ENCODE measurements at regions not wholly inside any gene's neighbourhood (a gene's known extent, or its start where the extent isn't known, plus 50 kb on each side); places are given as distances from the start of the nearest gene placed in this dataset.

DNA sequence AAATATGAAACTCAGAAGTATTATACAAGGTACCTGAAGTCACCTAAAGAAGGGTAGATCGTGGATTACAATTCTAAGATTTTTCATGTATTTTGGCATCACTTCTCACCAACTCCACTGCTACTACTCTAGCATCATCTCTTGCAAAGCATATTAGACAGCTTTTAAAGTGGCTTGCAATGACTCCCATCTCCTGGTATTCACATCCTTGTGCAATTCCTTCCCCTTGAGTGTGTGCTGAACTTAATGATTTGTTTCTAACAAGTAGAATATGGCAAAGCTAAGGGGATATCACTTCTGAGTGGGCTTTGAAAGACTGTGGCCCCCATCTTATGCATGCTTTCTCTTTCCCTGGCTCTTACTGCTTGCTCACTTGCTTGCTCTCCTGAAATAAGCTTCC, 280.2 kb downstream of the SNX13 start:
- no peak for DNase-seq

DNA sequence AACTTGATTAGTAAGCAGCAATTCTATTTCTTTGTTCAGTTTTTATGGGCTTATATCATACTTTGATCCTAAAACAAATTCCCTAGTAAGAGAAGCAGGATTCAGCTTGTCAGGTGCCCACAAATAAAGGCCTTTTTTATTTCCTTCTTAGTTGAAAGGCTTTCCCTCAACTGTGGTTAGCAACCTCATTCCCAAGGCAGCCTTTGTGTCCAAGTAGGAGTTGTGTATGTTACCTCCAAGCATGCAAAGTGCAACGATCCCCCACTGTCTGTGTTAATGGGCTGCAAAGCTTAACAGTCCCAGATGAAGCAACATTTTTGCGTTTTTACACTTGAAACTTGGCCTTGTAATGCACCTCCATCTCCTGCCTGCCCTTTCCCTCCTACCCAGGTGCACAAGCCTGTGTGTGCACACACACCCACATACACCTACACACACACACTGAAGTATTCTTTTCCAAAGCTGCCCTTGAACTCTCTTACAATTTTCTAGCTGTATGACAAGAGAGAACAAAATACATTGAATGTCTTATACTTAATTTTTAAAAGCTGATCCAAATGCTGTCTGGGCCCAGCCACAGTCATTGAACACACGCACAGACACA, 278.2 kb downstream of the SNX13 start:
- no peak for DNase-seq

DNA sequence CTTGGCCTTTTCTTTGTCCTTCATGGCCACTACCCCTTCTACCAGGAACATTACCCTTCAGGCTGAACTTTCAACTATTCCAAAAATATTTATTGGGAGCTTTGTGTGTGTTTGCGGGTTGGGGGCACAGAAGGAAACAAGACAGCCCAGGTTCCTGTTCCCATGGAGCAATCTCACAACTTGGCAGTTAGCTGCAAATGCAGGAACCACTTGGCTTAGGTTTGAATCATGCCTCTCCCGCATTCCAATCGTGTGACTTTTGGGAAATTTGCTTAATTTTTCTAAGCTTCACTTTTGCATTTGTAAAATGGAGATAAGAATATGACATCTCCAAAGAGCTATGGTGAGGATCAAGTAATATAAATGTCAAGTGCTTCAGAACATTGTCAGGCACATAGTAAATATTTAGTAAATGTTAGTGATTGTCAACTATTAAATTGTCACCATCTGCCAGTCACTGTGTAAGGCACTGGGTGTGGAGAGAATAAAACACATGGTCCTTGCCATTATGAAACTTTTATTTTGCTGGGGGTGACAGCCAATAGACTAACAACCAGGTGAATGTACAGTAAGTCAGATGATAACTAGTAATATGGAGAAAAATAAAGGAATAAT, 277.1 kb downstream of the SNX13 start:
- DNase-seq: no peak

GRCh38 chr7:17665029-17665428, 275.3 kb downstream of the SNX13 start:
- no peak for DNase-seq

DNA sequence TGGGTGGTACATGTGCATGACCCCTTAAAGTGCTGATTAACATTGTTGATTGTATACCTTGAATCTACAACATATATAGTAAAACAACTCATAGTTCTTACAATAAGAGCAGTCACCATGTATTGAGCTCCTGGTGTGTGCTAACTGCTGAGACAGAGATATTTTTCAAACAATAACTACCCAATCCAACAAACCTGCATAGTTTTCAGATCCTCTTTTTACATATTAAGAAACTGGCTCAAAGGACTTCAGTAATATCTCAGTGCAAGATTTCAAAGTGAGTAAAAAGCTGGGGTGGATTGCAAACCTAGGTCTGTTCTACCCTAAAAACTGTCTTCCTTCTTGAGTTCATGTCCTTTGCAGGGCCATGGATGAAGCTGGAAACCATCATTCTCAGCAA, 272.2 kb downstream of the SNX13 start:
- DNase-seq: no peak

DNA sequence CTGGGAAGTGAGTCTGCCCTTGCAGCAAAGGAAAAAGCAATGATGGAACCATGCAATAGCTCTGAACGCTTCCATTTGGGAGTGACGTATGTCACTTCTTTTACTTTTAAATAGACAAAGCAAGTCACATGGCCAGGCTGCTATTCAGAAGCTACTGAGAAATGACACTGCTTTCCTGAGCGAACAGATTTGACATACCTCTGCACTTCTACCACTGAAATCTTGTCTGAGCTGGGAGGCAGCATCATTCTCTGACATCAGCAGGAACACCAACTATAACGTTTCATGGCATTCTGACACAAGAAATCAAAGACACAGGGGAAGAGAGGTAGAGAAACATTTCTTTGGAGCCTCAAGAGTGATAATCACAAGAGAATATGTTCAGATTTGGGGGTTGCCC, 271.1 kb downstream of the SNX13 start:
- no peak for DNase-seq

DNA sequence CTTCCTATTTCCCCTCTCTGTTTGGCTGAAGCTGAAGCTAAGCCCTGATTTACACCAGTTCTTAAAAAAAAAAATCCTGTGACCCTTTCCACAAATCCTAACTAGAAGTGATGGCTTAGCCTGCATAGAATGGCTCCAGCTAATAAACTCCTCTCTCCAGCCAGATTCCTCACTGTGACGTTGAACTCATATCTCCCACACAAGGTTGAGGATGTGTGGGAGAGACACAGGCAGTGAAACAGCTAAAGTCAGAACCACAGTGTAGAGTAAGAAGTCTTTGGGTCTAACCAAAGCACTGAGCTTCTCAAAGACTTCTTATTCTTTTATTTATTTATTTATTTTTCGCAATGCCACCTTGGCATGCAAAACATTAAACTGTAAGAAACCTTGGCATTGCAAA, 268.3 kb downstream of the SNX13 start:
- no peak for DNase-seq

- DNase-seq: no peak
Measured at GRCh38 chr7:17672783-17673182, 267.5 kb downstream of the SNX13 start.

GRCh38 chr7:17674166-17674942, 265.9 kb downstream of the SNX13 start:
- DNase-seq: peak; percentile 35

DNA sequence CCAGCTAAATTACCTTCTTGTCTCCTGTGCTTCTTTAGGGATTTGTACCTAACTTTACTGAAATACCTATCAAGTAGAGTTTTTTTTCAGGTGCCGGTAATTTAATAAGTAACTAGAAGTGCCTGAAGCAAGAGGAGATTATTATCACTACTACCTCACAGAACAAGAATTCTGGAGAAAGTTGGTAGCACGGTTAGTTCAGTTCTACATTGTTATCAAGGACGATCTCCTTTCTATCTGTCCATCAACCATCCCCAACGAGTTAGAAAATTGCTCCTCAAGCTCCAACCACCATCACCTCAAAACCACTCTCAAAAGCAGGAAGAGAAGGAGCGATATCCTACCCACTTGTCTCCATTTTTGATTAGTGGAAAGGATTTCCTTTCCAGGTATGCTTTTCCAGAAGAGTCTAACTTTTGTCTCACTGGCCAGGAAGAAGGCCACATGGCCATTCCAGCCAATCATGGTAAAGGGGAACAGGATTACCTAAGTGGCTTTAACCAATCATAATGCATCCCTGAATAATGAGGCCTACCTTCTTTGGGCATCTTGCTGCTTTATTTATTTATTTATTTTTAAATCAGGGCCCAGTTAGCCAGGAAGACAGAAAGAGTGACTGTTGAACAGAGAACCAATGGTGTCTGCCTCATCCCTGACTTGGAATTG, 265.2 kb downstream of the SNX13 start:
- no peak for DNase-seq

GRCh38 chr7:17677408-17677807, 262.9 kb downstream of the SNX13 start:
- DNase-seq: no peak

DNA sequence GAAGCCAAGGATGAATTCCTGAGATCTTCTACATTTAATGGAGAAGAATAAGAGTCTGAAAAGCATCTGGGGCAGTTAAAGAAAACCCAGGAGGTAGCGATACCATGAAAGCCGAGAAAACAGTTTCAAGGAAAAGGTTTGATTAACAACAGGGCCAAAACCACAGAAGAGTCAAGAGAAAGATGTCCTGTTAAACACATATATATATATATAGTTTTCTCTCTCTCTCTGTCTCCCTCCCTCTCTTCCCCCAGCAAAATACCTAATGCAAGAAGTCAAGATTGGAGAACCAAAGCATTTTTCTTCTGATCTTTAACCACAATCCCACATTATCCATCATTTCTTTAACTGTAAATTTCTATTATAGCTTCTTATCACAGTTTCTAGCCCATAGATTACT, 261.4 kb downstream of the SNX13 start:
- DNase-seq: no peak

- DNase-seq: no peak
Measured at GRCh38 chr7:17679458-17679857, 260.8 kb downstream of the SNX13 start.

- peak; percentile 96 for DNase-seq
Measured at GRCh38 chr7:17680026-17680425, 260.3 kb downstream of the SNX13 start.

DNA sequence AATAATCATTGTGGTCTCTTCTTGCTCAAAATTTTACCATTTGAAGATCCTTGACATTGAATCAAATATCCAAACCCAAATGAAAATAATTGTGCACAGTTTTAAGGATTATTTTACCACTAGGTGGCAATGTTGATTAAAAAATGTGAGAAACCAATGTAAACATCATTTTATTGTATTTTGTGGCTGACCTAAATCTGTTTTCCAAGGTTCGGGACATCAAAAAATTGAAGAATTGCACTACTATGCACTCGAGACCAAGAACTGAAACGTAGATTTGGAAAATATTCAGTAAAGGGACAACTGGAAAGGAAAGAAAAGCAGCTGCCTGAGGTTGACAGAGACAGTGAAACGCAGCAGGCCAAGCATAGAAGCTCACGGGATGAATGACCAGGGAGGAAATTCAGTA, 259.3 kb downstream of the SNX13 start:
- DNase-seq: peak; percentile 72

- no peak for DNase-seq
Measured at GRCh38 chr7:17681965-17682364, 258.3 kb downstream of the SNX13 start.

- DNase-seq: peak; percentile 41
Measured at GRCh38 chr7:17682586-17682985, 257.7 kb downstream of the SNX13 start.

DNA sequence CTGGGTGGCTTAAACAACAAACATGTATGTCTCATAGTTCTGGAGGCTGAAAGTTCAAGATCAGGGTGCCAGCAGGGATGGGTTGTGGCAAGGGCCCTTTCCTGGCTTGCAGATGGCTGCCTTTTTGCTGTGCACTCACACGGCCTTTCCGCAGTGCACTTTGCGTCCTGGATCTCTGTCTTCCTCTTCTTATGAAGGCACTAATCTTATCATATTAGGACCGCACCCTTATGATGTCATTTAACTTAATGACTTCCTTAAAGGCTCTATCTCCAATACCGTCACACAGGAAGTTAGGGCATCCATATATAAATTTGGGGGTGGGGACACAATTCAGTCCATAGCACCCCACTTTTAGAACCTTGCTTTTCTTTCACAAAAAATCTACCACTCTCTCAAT, 255.2 kb downstream of the SNX13 start:
- no peak for DNase-seq

DNA sequence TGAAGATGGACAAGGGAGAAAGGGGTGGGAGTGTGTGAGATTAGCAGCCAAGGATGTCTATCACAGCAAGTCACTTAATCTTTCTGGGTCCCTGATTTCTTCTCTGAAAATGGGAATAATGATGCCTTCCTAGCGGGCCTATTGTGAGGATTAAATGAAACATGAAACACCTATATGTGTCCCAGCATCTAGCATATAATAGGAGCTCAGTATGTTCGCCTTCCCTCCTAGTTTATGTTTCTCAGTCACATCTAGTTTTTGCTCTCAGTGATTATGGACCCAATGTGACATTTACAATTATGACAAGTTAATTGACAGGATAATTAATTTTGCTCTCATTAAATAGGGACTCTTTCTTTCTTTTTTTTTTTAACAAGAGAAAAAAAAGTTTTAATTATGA, 252.9 kb downstream of the SNX13 start:
- no peak for DNase-seq

GRCh38 chr7:17689361-17689902, 250.9 kb downstream of the SNX13 start:
- DNase-seq: no peak

DNA sequence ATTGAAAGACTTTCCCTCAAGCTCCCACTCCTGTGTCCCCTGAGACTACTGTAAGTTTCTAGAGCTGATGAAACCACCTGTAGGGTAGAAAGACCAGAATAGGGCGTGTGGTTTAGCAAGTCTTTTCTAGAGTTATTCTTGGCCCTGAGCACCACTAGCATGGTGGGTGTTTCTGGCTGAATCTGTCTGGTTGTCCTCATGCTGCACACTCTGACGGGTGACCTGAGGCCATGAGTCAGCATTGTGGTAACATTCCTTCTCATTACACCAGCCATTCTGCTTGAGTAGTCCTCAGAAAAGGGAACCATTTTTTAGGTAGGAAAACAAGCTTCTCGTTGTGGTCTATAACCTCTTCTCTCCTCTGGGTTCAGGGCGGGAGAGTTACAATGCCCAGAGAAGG, 250.3 kb downstream of the SNX13 start:
- DNase-seq: peak; percentile 66

DNA sequence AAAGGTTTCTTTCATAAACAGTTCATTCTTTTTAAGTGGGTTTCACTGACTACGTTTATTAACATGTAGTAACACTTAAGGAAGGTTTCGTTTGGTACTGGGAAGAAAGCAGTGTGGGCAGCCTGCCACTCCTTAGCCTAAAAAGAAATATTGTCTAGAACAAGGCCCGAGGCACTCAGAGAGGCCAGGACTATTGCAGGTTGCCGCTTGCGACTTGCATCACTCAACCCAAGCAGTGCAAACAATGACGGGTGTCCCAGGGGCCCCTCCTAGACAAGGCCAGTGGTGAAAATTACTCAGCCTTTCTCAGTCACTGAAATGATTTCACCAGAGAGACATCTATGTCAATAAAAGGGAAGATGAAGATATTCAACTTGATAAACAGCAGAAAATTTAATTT, 243.9 kb downstream of the SNX13 start:
- DNase-seq: no peak

- DNase-seq: no peak
Measured at GRCh38 chr7:17697128-17697881, 243.0 kb downstream of the SNX13 start.
